IgD-negative memory B cell (primary cell): ENCODE measurements at regions not wholly inside any gene's neighbourhood (a gene's known extent, or its start where the extent isn't known, plus 50 kb on each side); places are given as distances from the start of the nearest gene placed in this dataset.

ENCODE experiments used
- H3K27ac Mint-ChIP-seq, 3 donors: one replicate each; pipeline ENCODE4 v1.8.0; 2020 to 2022; ENCODE audit warnings: mild to moderate bottlenecking in 3 of 3, mixed read lengths in 3 of 3, moderate library complexity in 1 of 3
- H3K27me3 Mint-ChIP-seq: one replicate; pipeline ENCODE4 v1.8.0; 2021; ENCODE audit warnings: mixed read lengths
- H3K36me3 Mint-ChIP-seq: one replicate; pipeline ENCODE4 v1.8.0; 2020; ENCODE audit warnings: mild to moderate bottlenecking, mixed read lengths
- H3K4me1 Mint-ChIP-seq, 3 donors: one replicate each; pipeline ENCODE4 v1.8.0; 2020 to 2022; ENCODE audit warnings: mixed read lengths in 3 of 3, mild to moderate bottlenecking in 1 of 3
- H3K4me3 Mint-ChIP-seq, 4 donors: one replicate each; pipeline ENCODE4 v1.8.0; 2020 to 2022; ENCODE audit warnings: mild to moderate bottlenecking in 4 of 4, mixed read lengths in 4 of 4, moderate library complexity in 3 of 4
- H3K9me3 Mint-ChIP-seq, 3 donors: one replicate each; pipeline ENCODE4 v1.8.0; 2020 to 2021; ENCODE audit warnings: mixed read lengths in 3 of 3, mild to moderate bottlenecking in 1 of 3

- no peaks in the 10 kb centered on the region for H3K9me3 Mint-ChIP-seq
- H3K36me3 Mint-ChIP-seq = no peaks in the 10 kb centered on the region
- no peak overlapping the region for H3K27ac Mint-ChIP-seq
- peaks cover 3% of the 10 kb centered on the region for H3K27me3 Mint-ChIP-seq
- peaks cover 0 to 5% (median 0%) of the 10 kb centered on the region in 3 donors for H3K4me1 Mint-ChIP-seq
- no peak overlapping the region for H3K4me3 Mint-ChIP-seq
Observed at GRCh38 chr13:47841151-47841550, 159.9 kb downstream of the SUCLA2 start.

- Mint-ChIP-seq H3K27ac (no peak overlapping the region), H3K27me3 (peaks cover 3% of the 10 kb centered on the region), H3K36me3 (no peaks in the 10 kb centered on the region), H3K4me1 (peaks cover 0 to 3% (median 2%) of the 10 kb centered on the region in 3 donors), H3K4me3 (no peak overlapping the region), H3K9me3 (no peaks in the 10 kb centered on the region)
Observed at GRCh38 chr13:47837906-47838305, 163.2 kb downstream of the SUCLA2 start.

- Mint-ChIP-seq H3K27me3 (peaks cover 3% of the 10 kb centered on the region), H3K9me3 (no peaks in the 10 kb centered on the region), H3K4me1 (peaks cover 0 to 3% (median 2%) of the 10 kb centered on the region in 3 donors), H3K27ac (no peak overlapping the region), H3K36me3 (no peaks in the 10 kb centered on the region), H3K4me3 (peak overlapping the region in 1 of 4 donors; percentile 33)
Observed at GRCh38 chr13:47837104-47837880, 163.8 kb downstream of the SUCLA2 start.

- Mint-ChIP-seq H3K4me1 (peaks cover 0 to 2% (median under 1%) of the 10 kb centered on the region in 3 donors), H3K27me3 (peaks cover 4% of the 10 kb centered on the region), H3K27ac (no peak overlapping the region), H3K4me3 (peak overlapping the region in 3 of 4 donors; percentile 28 to 72 (median 72)), H3K9me3 (no peaks in the 10 kb centered on the region), H3K36me3 (no peaks in the 10 kb centered on the region)
Observed at GRCh38 chr13:47835470-47836228, 165.4 kb downstream of the SUCLA2 start.

- peaks cover 0 to 2% (median 0%) of the 10 kb centered on the region in 3 donors for H3K4me1 Mint-ChIP-seq
- H3K27me3 Mint-ChIP-seq = peaks cover 4% of the 10 kb centered on the region
- H3K9me3 Mint-ChIP-seq = no peaks in the 10 kb centered on the region
- H3K4me3 Mint-ChIP-seq = no peak overlapping the region
- H3K27ac Mint-ChIP-seq = no peak overlapping the region
- no peaks in the 10 kb centered on the region for H3K36me3 Mint-ChIP-seq
Observed at GRCh38 chr13:47832458-47832972, 168.6 kb downstream of the SUCLA2 start.

- Mint-ChIP-seq H3K9me3 (no peaks in the 10 kb centered on the region), H3K36me3 (no peaks in the 10 kb centered on the region)
Observed at GRCh38 chr13:47831265-47831664, 169.8 kb downstream of the SUCLA2 start.

GRCh38 chr13:47829690-47830089 lies 171.4 kb downstream of the SUCLA2 start:
- Mint-ChIP-seq H3K27me3 (peaks cover 4% of the 10 kb centered on the region), H3K27ac (no peak overlapping the region), H3K9me3 (peaks cover 0 to 13% (median 13%) of the 10 kb centered on the region in 3 donors), H3K4me1 (no peaks in the 10 kb centered on the region), H3K4me3 (no peak overlapping the region), H3K36me3 (no peaks in the 10 kb centered on the region)

More at GRCh38 chr13:47831265-47831664, 169.8 kb downstream of the SUCLA2 start:
- Mint-ChIP-seq H3K27me3 (peaks cover 4% of the 10 kb centered on the region), H3K4me1 (peaks cover 0 to 2% (median 0%) of the 10 kb centered on the region in 3 donors), H3K4me3 (no peak overlapping the region), H3K27ac (no peak overlapping the region)

- Mint-ChIP-seq H3K36me3 (no peaks in the 10 kb centered on the region), H3K27me3 (peaks cover 1% of the 10 kb centered on the region), H3K9me3 (peaks cover 2 to 22% (median 15%) of the 10 kb centered on the region in 3 donors), H3K4me1 (no peaks in the 10 kb centered on the region), H3K4me3 (no peak overlapping the region), H3K27ac (no peak overlapping the region)
Observed at GRCh38 chr13:47826471-47826870, 174.6 kb downstream of the SUCLA2 start.

- H3K27me3 Mint-ChIP-seq = no peaks in the 10 kb centered on the region
- no peaks in the 10 kb centered on the region for H3K4me1 Mint-ChIP-seq
- peaks cover 2 to 22% (median 15%) of the 10 kb centered on the region in 3 donors for H3K9me3 Mint-ChIP-seq
- no peaks in the 10 kb centered on the region for H3K36me3 Mint-ChIP-seq
- no peak overlapping the region for H3K27ac Mint-ChIP-seq
- no peak overlapping the region for H3K4me3 Mint-ChIP-seq
Observed at GRCh38 chr13:47822036-47822435, 179.0 kb downstream of the SUCLA2 start.

GRCh38 chr13:47816831-47817230 lies 184.2 kb downstream of the SUCLA2 start:
- no peaks in the 10 kb centered on the region for H3K36me3 Mint-ChIP-seq
- H3K27me3 Mint-ChIP-seq = peaks cover 1% of the 10 kb centered on the region
- H3K27ac Mint-ChIP-seq = no peak overlapping the region
- H3K4me1 Mint-ChIP-seq = no peaks in the 10 kb centered on the region
- H3K4me3 Mint-ChIP-seq = no peak overlapping the region
- H3K9me3 Mint-ChIP-seq = no peaks in the 10 kb centered on the region

GRCh38 chr13:47813718-47814117 lies 187.4 kb downstream of the SUCLA2 start:
- Mint-ChIP-seq H3K36me3 (no peaks in the 10 kb centered on the region), H3K9me3 (no peaks in the 10 kb centered on the region), H3K27me3 (peaks cover 1% of the 10 kb centered on the region), H3K4me3 (no peak overlapping the region), H3K4me1 (no peaks in the 10 kb centered on the region), H3K27ac (no peak overlapping the region)

- peaks cover 1% of the 10 kb centered on the region for H3K27me3 Mint-ChIP-seq
- H3K4me1 Mint-ChIP-seq = no peaks in the 10 kb centered on the region
- no peak overlapping the region for H3K27ac Mint-ChIP-seq
- peaks cover 0 to 2% (median 1%) of the 10 kb centered on the region in 3 donors for H3K9me3 Mint-ChIP-seq
- H3K4me3 Mint-ChIP-seq = no peak overlapping the region
- H3K36me3 Mint-ChIP-seq = no peaks in the 10 kb centered on the region
Observed at GRCh38 chr13:47809411-47809810, 191.7 kb downstream of the SUCLA2 start.

- no peak overlapping the region for H3K27ac Mint-ChIP-seq
- no peaks in the 10 kb centered on the region for H3K36me3 Mint-ChIP-seq
- H3K4me3 Mint-ChIP-seq = no peak overlapping the region
- H3K9me3 Mint-ChIP-seq = peaks cover 0 to 5% (median 4%) of the 10 kb centered on the region in 3 donors
- peaks cover 1% of the 10 kb centered on the region for H3K27me3 Mint-ChIP-seq
- no peaks in the 10 kb centered on the region for H3K4me1 Mint-ChIP-seq
Observed at GRCh38 chr13:47803131-47803530, 197.9 kb downstream of the SUCLA2 start.

GRCh38 chr13:47801555-47801954 lies 199.5 kb downstream of the SUCLA2 start:
- Mint-ChIP-seq H3K4me3 (no peak overlapping the region), H3K27me3 (peaks cover 1% of the 10 kb centered on the region), H3K4me1 (no peaks in the 10 kb centered on the region), H3K36me3 (no peaks in the 10 kb centered on the region), H3K27ac (peak overlapping the region in 1 of 3 donors; percentile 34), H3K9me3 (peaks cover 0 to 5% (median 3%) of the 10 kb centered on the region in 3 donors)

GRCh38 chr13:47800593-47800992 lies 200.5 kb downstream of the SUCLA2 start:
- Mint-ChIP-seq H3K4me1 (no peaks in the 10 kb centered on the region), H3K27me3 (peaks cover 5% of the 10 kb centered on the region), H3K9me3 (peaks cover 0 to 5% (median 3%) of the 10 kb centered on the region in 3 donors), H3K36me3 (no peaks in the 10 kb centered on the region), H3K27ac (no peak overlapping the region), H3K4me3 (no peak overlapping the region)
